ENCODE measurements at regions not wholly inside any gene's neighbourhood (a gene's known extent, or its start where the extent isn't known, plus 50 kb on each side); places are given as distances from the start of the nearest gene placed in this dataset.

DNA sequence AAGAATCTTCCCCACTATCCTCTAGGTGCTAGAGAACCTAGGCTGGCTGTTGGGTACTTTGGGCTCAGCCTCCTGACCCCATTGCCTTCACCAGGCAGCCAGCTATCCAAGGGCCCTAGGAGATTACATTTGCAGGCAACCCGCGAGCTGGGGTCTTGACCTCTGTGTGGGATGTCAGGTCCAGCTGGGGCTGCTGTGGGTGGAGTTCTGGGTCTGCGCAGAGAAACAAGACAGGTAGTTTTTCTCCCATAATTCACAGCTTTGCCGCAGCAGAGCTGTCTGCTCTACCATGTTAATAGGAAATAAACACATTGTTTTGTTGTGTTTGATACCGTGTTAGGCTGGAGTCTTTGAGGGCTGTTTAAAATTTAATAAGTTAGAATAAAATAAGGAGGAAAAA is 142.8 kb upstream of the PLET1 start:
- no peak for DNase-seq

DNA sequence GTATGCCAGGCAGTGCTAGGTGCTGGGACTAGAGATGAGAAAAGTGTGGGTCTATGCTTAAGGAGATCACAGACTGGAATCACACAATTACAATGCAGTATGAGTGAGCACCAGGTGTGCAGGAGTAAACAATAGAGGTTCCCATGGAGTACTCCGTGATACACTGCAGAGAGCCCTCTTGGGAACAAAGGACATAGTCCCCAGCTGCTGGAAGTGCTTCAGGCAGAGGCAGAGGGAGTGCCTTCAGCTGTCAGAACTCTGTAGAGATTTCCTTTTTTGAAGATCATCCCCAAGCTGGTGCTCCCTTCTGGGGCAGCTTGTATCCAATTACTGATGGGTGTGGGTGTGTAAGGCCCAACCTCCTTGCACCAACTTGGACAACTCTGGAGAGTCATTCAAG is 143.5 kb upstream of the PLET1 start:
- DNase-seq: no peak

DNA sequence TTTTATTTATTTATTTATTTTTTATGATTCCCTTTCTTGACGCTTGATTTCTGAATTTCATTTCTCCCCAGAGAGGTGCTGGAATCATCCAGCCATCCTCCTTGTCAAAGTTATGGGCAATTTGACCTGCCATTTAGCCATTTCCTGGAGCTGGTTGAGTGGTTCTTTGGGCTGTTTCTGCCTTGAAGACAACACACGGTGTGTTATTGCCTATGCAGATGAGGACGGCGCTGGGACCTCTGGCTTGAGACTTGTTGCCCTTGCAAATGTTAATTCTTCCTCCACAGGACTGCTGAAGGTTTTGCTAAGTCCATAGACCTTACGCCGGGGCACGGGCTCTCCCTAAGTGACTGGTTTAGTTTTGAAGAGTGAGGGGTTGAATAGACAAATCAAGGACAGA is 147.9 kb upstream of the PLET1 start:
- no peak for DNase-seq

DNA sequence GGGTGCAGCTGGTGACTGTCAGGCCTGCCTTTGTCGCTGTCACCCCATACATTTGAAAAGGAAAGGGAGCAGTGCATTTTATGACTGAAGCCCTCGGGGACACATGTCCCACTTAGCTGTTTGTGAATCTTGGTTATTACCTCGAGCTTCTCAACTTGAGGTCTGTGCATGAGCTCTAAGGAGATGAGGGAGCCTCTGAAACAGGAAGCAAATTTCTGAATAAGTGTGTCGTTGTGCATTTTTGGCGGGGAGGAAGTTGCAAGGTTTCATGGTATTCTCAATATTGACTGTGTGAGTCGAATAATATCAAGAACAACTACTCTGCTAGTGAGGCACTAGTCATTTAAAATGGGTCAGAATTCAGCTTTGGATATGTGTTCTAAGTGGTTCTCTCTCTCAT is 149.7 kb upstream of the PLET1 start:
- DNase-seq: no peak

DNA sequence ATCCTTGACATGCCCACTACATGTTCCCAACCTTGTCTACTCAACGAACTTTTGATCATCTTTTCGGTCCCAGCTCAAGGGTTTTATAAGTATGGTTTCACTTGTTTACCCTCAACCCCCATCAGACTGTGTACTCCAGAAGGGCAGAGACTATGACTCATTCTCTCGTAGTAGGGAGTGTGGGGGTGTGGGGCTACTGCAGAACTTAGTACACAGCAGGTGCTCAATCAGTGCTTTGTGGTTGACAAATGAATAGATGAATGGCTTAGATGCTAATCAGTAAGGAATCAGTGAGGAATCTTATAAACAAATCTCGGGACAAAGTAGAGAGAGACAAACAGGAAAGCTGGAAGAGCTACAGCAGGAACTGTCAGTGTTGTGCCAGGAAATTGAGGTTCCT is 151.7 kb upstream of the PLET1 start:
- DNase-seq: no peak

GRCh38 chr11:112417339-112417738 is 156.7 kb upstream of the PLET1 start:
- no peak for DNase-seq

DNA sequence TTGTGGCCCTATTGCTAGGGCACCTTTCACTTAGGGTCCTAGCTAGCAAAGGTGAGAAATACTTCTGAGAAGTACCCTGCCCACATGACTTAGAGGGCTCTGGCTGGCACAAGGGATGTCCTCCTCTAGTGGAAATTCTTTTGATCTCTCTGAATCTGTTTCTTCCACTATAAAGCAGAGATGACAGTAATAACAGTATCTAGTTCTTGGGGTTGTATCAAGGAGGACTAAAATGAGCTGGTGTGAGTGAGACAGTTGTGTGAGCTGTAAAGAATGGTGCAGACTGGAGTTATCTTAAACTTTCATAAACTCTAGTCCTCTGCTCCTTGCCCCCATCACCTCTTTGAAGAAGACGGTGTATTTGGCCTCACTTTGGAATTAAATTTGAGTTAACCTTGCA is 157.8 kb upstream of the PLET1 start:
- no peak for DNase-seq

GRCh38 chr11:112421879-112422278 is 161.2 kb upstream of the PLET1 start:
- no peak for DNase-seq

GRCh38 chr11:112425121-112425520 is 164.5 kb upstream of the PLET1 start:
- DNase-seq: no peak

DNA sequence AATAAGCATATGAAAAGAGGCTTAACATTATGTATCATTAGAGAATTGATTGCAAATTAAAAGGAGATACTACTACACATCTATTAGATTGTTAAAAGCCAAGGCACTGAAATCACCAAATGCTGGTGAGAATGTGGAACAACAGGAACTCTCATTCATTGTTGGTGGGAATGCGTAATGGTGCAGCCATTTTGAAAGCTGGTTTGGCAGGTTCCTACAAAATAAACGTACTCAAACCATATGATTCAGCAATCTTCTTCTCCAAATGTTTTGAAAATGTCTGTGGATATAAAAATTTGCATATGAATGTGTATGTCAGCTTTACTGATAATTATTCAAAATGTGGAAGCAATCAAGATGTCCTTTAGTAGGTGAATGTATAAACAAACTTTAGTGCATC is 176.4 kb upstream of the PLET1 start:
- no peak for DNase-seq

DNA sequence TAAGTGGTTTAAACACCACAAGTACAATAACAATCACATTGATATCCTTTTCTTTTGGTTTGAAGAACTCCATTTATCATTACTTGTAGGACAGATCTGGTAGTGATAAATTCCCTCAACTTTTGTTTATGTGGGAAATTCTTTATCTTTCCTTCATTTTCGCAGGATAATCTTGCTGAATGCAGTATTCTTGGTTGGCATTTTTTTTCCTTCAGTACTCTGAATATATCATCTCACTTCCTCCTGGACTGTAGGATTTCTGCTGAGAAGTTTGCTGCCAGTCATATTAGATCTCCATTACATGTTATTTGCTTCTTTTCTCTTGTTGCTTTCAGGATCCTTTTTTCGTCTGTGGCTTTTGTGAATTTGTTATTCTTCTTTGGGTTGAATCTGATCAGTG is 179.0 kb upstream of the PLET1 start:
- no peak for DNase-seq

DNA sequence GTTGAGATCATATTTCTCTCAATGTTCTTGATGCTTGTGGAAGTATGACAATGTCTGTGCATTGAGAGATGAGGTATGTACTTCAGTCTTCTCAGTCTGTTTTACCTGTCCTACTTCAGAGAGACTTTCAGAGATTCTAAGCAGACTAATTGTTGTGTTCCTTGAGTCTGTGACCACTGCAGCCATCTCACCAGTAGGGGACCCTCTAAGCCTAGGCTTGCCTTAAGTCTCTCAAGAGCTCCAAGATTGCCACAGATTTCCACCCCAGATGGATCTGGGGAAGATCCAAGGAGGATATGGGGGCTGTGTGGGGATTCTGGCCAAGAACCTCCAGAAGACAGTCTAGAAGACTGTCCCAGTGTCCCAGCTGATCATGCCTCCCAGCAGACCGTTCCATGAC is 179.9 kb upstream of the PLET1 start:
- DNase-seq: no peak

DNA sequence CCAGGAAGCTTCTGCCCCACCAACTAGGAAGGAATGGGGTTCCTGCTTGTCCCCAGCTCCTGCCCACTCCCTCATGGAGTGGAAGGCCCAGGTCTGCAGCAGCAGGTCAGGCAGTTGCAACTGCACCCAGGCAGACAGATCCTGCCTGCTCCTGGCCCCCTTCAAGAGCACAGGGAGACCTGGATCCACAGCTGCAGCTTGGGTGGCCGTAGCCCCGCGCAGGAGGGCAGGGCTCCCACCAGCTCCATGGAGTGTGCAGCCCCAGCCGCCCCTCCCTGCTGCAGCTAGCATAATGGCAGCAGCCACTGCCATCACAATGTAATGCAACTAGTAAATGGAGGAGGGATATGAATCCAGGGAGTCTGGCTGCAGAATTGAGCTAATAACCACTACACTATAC is 187.5 kb upstream of the PLET1 start:
- DNase-seq: no peak

DNA sequence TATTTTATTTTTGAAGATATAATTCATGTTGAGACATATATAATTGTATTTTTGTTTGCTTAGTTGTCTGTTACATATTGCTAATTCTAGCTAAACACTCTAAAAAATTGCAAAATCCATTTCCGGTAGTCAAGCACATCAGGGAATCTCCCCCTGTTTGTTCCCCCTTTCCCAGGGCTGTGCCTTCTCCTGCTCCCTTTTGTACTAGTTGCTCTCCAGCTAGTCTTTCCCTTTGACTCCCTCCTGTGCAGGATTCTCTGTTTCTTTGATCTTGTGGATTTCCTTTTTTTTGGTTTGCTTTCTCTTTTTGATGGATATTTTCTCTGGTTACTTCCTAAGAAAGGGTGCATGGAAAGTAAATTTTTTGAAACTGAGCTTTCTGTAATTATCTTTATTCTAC is 188.1 kb upstream of the PLET1 start:
- no peak for DNase-seq

DNA sequence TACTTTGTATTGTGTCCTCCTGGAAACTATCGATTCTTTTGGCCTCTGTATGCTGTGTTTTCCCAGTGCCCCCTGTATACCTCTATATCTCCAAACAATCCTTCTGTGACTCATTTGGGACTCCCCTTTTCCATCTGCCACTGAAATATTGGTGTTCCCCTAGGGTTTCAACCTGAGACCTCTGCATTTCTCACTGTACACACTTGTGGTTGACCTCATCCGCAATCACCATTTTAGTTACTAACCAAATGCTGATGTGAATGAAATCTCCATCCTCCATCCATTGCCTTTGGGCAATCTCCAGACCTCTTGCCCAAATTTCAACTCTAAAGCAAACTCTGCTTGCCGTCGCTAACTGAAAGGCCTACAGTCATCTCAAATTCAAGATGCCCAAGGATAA is 190.6 kb upstream of the PLET1 start:
- DNase-seq: no peak

DNA sequence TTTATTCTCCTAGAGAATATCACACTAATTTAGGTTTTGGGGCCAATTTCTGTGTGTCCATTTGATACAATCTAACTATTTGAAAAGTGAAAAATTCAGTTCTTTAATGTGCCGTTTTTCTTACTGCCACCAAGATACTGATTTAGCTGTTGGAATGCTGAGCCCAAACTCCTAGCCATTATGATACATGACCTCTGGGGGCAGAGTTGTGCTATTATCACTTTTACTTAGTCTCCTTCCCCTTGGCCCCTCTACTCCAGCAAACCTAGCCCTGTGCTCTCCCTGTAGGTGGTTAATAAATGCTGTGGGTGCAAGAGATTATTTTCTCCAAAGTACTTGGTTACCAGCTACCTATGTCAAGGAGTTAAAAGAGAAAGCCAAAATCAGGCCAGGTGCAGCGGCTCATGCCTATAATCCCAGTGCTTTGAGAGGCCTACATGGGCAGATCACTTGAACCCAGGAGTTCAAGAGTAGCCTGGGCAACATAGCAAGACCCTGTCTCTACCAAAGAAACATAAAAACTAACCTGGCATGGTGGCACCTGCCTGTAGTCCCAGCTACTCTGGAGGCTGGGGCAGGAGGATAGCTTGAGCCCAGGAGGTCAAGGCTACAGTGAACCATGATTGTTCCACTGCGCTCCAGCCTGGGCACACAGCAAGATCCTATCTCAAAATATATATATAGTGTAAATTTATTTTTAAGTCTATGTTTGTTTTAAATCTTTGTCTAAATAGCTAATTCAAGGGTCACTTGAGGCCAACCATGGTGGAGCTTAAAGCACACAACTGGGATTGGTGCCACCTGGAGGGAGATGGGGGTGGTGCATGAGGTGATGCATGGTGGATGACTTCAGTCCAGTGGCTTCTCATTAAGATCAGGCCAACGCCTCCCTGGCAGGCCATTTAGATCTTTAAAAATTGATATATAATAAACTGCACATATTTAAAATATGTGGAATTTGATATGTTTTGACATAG is 193.2 kb upstream of the PLET1 start:
- no peak for DNase-seq

DNA sequence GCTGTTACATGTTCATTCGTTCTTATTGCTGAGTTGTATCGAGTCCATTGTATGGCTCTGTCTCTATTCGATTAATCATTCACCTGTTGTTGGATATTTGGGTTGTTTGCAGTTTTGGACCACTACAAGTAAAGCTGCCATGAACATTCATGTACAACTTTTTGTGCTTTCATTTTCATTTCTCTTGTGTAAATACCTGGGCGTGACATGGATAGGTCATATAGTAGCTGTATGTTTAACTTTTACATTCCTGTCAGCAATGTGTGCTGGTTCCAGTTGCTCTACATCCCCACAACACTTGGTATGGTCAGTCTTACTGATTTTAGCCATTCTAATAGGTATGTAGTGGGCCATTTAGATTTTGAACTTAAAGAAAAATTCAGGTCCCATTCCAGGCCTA is 194.2 kb upstream of the PLET1 start:
- DNase-seq: no peak

- no peak for DNase-seq
These were observed 195.1 kb upstream of the PLET1 start for GRCh38 chr11:112455791-112456190.

DNA sequence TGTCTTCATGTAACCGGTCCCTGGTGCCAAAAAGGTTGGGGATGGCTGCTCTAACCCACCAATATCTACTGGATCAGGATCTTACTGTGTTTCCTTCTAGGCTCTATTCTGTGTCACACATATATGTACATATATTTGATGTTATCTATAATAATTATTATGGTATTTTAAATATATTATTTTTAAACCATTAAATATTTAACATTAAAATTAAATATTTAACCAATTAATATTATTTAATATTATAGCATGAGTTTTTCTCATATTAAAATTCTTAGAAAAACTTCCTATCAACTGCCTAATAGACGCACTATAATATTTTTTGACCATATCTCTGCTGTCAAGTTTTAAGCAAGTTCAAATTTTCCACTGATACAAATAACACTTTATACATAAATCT is 196.9 kb upstream of the PLET1 start:
- DNase-seq: no peak

- no peak for DNase-seq
These were observed 198.3 kb upstream of the PLET1 start for GRCh38 chr11:112459001-112459400.

GRCh38 chr11:112460141-112460540 is 199.5 kb upstream of the PLET1 start:
- DNase-seq: no peak

- DNase-seq: no peak
These were observed 204.3 kb upstream of the PLET1 start for GRCh38 chr11:112464949-112465348.

DNA sequence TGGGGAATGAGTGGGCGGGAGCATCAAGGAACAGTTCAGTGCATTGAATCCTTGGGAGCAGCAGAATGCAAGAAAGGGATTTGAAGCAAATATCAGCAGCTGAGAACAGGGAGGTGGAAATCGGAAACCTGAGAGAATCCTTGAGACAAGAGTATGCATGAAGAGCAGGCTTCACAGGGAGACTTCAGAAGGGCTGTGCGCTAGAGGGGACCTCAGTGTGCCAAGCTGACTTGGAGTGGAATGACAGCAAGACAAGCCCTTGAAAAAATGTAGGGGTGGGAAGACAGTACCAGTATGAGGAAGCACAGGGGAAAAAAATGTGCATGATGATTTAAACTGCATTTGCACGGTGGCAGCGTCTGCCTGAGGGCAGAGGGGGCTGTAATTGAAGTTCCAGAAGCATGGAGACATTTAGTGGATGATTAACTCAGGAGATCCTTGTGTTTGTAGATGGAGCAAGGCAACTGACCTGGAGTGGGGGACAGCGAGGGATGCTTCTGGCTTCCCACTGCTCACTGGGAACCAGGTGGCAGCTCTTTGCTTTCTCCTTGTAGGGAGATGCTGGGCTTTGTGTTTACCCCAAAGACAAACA is 204.9 kb upstream of the PLET1 start:
- no peak for DNase-seq

GRCh38 chr11:112467721-112468120 is 207.1 kb upstream of the PLET1 start:
- no peak for DNase-seq

- DNase-seq: no peak
These were observed 208.7 kb upstream of the PLET1 start for GRCh38 chr11:112469376-112469775.
